HepG2 (cell line): ENCODE measurements at regions not wholly inside any gene's neighbourhood (a gene's known extent, or its start where the extent isn't known, plus 50 kb on each side); places are given as distances from the start of the nearest gene placed in this dataset.

Experiments used
- ATAC-seq: fragments of 200-7000 bp; cut with Tn5 transposase; 3 replicates; pipeline ENCODE4 v1.9.1; 2020; ENCODE audit warnings: mild to moderate bottlenecking, moderate library complexity
- BruUV-seq: library from RNA; stranded (reverse); fragments of 400-500 nt; replicated peaks from 2 replicates; lab custom pipeline; 2021; lab: Mats Ljungman, UMichigan
- CTCF ChIA-PET: fragments of 300-600 bp; formaldehyde crosslinking; extraction: SDS; loops from one replicate; lab custom pipeline; 2021; ENCODE audit warnings: low total read pairs, inconsistent platforms, low intra/inter-chr PET ratio; lab: Yijun Ruan, JAX
- POLR2A ChIA-PET: fragments of 350-600 bp; sonication (Branson Sonifier 250); formaldehyde crosslinking; loops from one replicate; lab custom pipeline; 2020; ENCODE audit warnings: antibody characterized with exemption, inconsistent platforms; lab: Yijun Ruan, JAX
- DNase-seq: peaks from one replicate; pipeline ENCODE4 v3.0.0-alpha.2; 2015; ENCODE audit warnings: low spot score
- FAIRE-seq: peaks from 3 replicates; lab custom pipeline; 2011; peaks lifted over from hg19 to GRCh38; lab: Jason Lieb, UNC
- H2AFZ ChIP-seq: one replicate; pipeline ENCODE4 v1.6.1; 2011; ENCODE audit warnings: low read length, inconsistent platforms
- H3K27ac ChIP-seq: fragments of 300-600 bp; 3 replicates; pipeline ENCODE4 v1.8.0; 2011; ENCODE audit warnings: mixed run types, mild to moderate bottlenecking, mixed read lengths, low read length, inconsistent platforms; ENCODE audit not compliant: insufficient read depth; ENCODE audit errors: extremely low read length
- H3K27me3 ChIP-seq, 2 experiments: fragments of 200-600 bp in 1 of 2; 2 replicates in 1 of 2; 3 replicates in 1 of 2; pipeline versions ENCODE4 v1.6.0 to v1.8.0; 2011; ENCODE audit warnings: low read length in 2 of 2, mild to moderate bottlenecking in 2 of 2, moderate library complexity in 2 of 2, inconsistent platforms in 1 of 2; ENCODE audit not compliant: insufficient read depth in 2 of 2, control insufficient read depth in 1 of 2
- H3K36me3 ChIP-seq, 2 experiments: fragments of 200-600 bp in 1 of 2; replicated peaks in 1 of 2; 2 replicates in 1 of 2; 3 replicates in 1 of 2; pipeline versions ENCODE4 v1.5.1 to v1.8.0; 2011; ENCODE audit warnings: low read length in 2 of 2, inconsistent platforms in 1 of 2; ENCODE audit not compliant: insufficient read depth in 2 of 2, control insufficient read depth in 1 of 2
- H3K4me1 ChIP-seq: 2 replicates; pipeline ENCODE4 v1.5.1; 2012; ENCODE audit warnings: low read length, inconsistent platforms; ENCODE audit not compliant: insufficient read depth
- H3K4me2 ChIP-seq: 2 replicates; pipeline ENCODE4 v1.6.0; 2011; ENCODE audit warnings: low read depth, low read length, inconsistent platforms
- H3K4me3 ChIP-seq, 3 experiments: fragments of 200-600 bp in 1 of 3; sonication (generic), shearing (Covaris generic) in 1 of 3; replicated peaks in 1 of 3; 2 replicates each; pipeline ENCODE4 v1.5.1; 2011 to 2016; ENCODE audit warnings: low read length in 3 of 3, inconsistent platforms in 2 of 3, low read depth in 2 of 3, mild to moderate bottlenecking in 2 of 3, control low read depth in 1 of 3, mixed read lengths in 1 of 3; ENCODE audit not compliant: insufficient read depth in 1 of 3
- H3K79me2 ChIP-seq: one replicate; pipeline ENCODE4 v1.6.1; 2011; ENCODE audit warnings: low read length, inconsistent platforms; ENCODE audit not compliant: insufficient read depth
- H3K9ac ChIP-seq: 2 replicates; pipeline ENCODE4 v1.6.0; 2011; ENCODE audit warnings: mild to moderate bottlenecking, low read depth, low read length, inconsistent platforms; ENCODE audit not compliant: insufficient read depth
- H3K9me3 ChIP-seq: 2 replicates; pipeline ENCODE4 v1.5.1; 2012; ENCODE audit warnings: mild to moderate bottlenecking, low read length
- H4K20me1 ChIP-seq: 2 replicates; pipeline ENCODE4 v1.6.0; 2011; ENCODE audit warnings: inconsistent platforms, mild to moderate bottlenecking, low read length, moderate library complexity; ENCODE audit not compliant: insufficient read depth
- ADNP ChIP-seq: sonication (generic); formaldehyde crosslinking; IDR thresholded peaks from 2 replicates; pipeline ENCODE4 v1.4.0; 2020; ENCODE audit warnings: missing genetic modification reagents
- ATM ChIP-seq: fragments of 450-650 bp; IDR thresholded peaks from 2 replicates; pipeline ENCODE4 v1.7.1; 2017; ENCODE audit warnings: mild to moderate bottlenecking, borderline replicate concordance
- BRF2 ChIP-seq: sonication (generic); formaldehyde crosslinking; IDR thresholded peaks from 2 replicates; pipeline ENCODE4 v1.8.1; 2022; ENCODE audit warnings: mild to moderate bottlenecking, missing genetic modification reagents
- DDIT3 ChIP-seq: sonication (generic); formaldehyde crosslinking; IDR thresholded peaks from 2 replicates; pipeline ENCODE4 v1.4.0; 2020; ENCODE audit warnings: mild to moderate bottlenecking, missing genetic modification reagents
- HNF4A ChIP-seq: sonication (generic); formaldehyde crosslinking; IDR thresholded peaks from 2 replicates; pipeline ENCODE4 v1.4.0; 2020; ENCODE audit warnings: missing genetic modification reagents
- JUN ChIP-seq: sonication (generic); formaldehyde crosslinking; IDR thresholded peaks from 2 replicates; pipeline ENCODE4 v1.4.0; 2020; ENCODE audit warnings: mild to moderate bottlenecking, missing genetic modification reagents
- NFE2L1 ChIP-seq: sonication (generic); formaldehyde crosslinking; IDR thresholded peaks from 2 replicates; pipeline ENCODE4 v1.4.0; 2020; ENCODE audit warnings: missing genetic modification reagents, mild to moderate bottlenecking, borderline replicate concordance
- NFRKB ChIP-seq: fragments of 450-650 bp; IDR thresholded peaks from 2 replicates; pipeline ENCODE4 v1.6.1; 2017
- NRL ChIP-seq: sonication (generic); formaldehyde crosslinking; IDR thresholded peaks from 2 replicates; pipeline ENCODE4 v1.5.0; 2020; ENCODE audit warnings: missing genetic modification reagents, mild to moderate bottlenecking, moderate library complexity, borderline replicate concordance
- PHF21A ChIP-seq: sonication (generic); formaldehyde crosslinking; IDR thresholded peaks from 2 replicates; pipeline ENCODE4 v1.5.0; 2020; ENCODE audit warnings: mild to moderate bottlenecking, missing genetic modification reagents
- PRMT3 ChIP-seq: sonication (generic); formaldehyde crosslinking; IDR thresholded peaks from 2 replicates; pipeline ENCODE4 v1.8.1; 2022; ENCODE audit warnings: low read depth, mild to moderate bottlenecking, moderate library complexity, missing genetic modification reagents, borderline replicate concordance
- RFX1 ChIP-seq: fragments of 450-650 bp; IDR thresholded peaks from 2 replicates; pipeline ENCODE4 v1.6.1; 2017
- SMARCE1 ChIP-seq: fragments of 450-650 bp; IDR thresholded peaks from 2 replicates; pipeline ENCODE4 v1.6.1; 2017; ENCODE audit warnings: borderline replicate concordance
- TCF12 ChIP-seq, 2 experiments: fragments of 450-650 bp in 1 of 2; sonication (generic) in 1 of 2; formaldehyde crosslinking in 1 of 2; IDR thresholded peaks; 2 replicates each; pipeline versions ENCODE4 v1.6.1 to v1.8.0; 2017 to 2022; ENCODE audit warnings: antibody characterized with exemption in 1 of 2, mild to moderate bottlenecking in 1 of 2, missing genetic modification reagents in 1 of 2, moderate library complexity in 1 of 2
- ZIK1 ChIP-seq: sonication (generic); formaldehyde crosslinking; IDR thresholded peaks from 2 replicates; pipeline ENCODE4 v1.5.0; 2020; ENCODE audit warnings: mild to moderate bottlenecking, low read depth, missing genetic modification reagents, borderline replicate concordance
- ZNF3 ChIP-seq: IDR thresholded peaks from 2 replicates; pipeline ENCODE4 v1.7.0; 2017; ENCODE audit warnings: inconsistent platforms
- ZNF331 ChIP-seq: sonication (generic); formaldehyde crosslinking; IDR thresholded peaks from 2 replicates; pipeline ENCODE4 v1.4.0; 2020; ENCODE audit warnings: missing genetic modification reagents
- ZNF737 ChIP-seq: sonication (generic); formaldehyde crosslinking; IDR thresholded peaks from 2 replicates; pipeline ENCODE4 v1.5.0; 2020; ENCODE audit warnings: missing genetic modification reagents, mild to moderate bottlenecking, borderline replicate concordance
- WGBS: methylation state at CpG from one replicate; pipeline ENCODE4 v1.1.6; 2017; ENCODE audit warnings: low lambda C conversion rate; 5-methylcytosine and 5-hydroxymethylcytosine counted together
- in situ Hi-C: cut with HindIII; loops from 2 replicates; pipeline ENCODE4 v1.10.0; 2017; ENCODE audit warnings: low pct_unique_long_range_greater_than_20kb; ENCODE audit not compliant: extremely low pct_ligation_motif_present
- intact Hi-C: fragments of 100-400 bp; cut with micrococcal nuclease; formaldehyde crosslinking; loops from one replicate; pipeline ENCODE4 v1.10.0; 2022; ENCODE audit not compliant: unreplicated experiment

DNA sequence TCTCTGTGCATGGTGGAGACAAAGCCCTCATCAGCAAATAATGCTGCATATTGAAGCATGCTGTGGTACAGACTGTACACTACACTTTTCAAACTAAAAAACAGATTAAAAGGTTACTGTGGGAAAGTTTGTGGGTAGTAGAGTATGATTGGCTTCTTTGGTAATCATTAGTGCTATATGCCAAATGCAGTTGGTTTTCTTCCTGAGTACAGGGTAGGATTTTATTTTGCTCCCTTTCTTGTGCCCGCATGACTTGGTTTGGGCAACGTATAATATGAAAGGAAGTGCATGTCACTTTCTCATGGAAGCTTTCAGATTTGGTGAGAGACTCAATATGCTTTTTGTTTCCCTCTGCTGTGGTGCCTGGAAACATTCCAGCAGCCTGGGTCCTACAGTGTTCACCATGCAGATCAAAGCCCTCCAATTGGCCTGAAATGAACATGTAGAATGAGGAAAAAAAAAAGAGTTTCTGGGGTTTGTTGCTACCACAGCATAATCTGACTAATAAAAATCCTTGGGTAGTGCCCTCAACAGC is 270.7 kb upstream of the ADGRB3 start:
- intact Hi-C loops = no loop called here
- Histone ChIP-seq H3K36me3 (no peaks in the 10 kb centered on the region), H3K79me2 (no peaks in the 10 kb centered on the region), H3K9ac (no peak overlapping the region), H3K27ac (no peak overlapping the region), H3K4me3 (no peak overlapping the region), H3K4me2 (no peak overlapping the region), H3K9me3 (peaks cover 3% of the 10 kb centered on the region), H3K4me1 (no peaks in the 10 kb centered on the region), H2AFZ (no peak overlapping the region), H4K20me1 (no peaks in the 10 kb centered on the region), H3K27me3 (no peaks in the 10 kb centered on the region)
- WGBS = 46% methylated on average over 2 of the region's 2 CpGs
- POLR2A ChIA-PET = no interaction called here
- no TSS peak for BruUV-seq
- ATAC-seq = no peak
- TF ChIP-seq PHF21A (CRISPR knock-in tag) = no peak
- TF ChIP-seq HNF4A = no peak
- TF ChIP-seq ZNF331 (CRISPR knock-in tag) = no peak
- TF ChIP-seq NRL (CRISPR knock-in tag) = no peak
- TF ChIP-seq ZNF737 (CRISPR knock-in tag) = no peak
- no peak for TF ChIP-seq RFX1
- TF ChIP-seq NFE2L1 = no peak
- no peak for TF ChIP-seq ADNP (CRISPR knock-in tag)
- no peak for TF ChIP-seq PRMT3 (CRISPR knock-in tag)
- no peak for TF ChIP-seq TCF12 (IDR thresholded peaks at IDR 0.05)
- no peak for TF ChIP-seq TCF12 (CRISPR knock-in tag; IDR thresholded peaks at IDR 0.05)
- no peak for TF ChIP-seq SMARCE1
- TF ChIP-seq NFRKB = no peak
- TF ChIP-seq BRF2 = no peak
- TF ChIP-seq ZIK1 (CRISPR knock-in tag) = no peak
- TF ChIP-seq DDIT3 (CRISPR knock-in tag) = no peak
- no peak for TF ChIP-seq JUN (CRISPR knock-in tag)
- TF ChIP-seq ATM = no peak
- no peak for TF ChIP-seq ZNF3
- DNase-seq = no peak
- no peak for FAIRE-seq
- in situ Hi-C loops = no loop called here
- CTCF ChIA-PET = no interaction called here
